ENCODE measurements at regions not wholly inside any gene's neighbourhood (a gene's known extent, or its start where the extent isn't known, plus 50 kb on each side); places are given as distances from the start of the nearest gene placed in this dataset.

- in situ Hi-C loops (cut with HindIII; ENCODE audit: low sequenced_read_pairs) = no loop called here
These were observed 337.5 kb upstream of the ADAMTSL1 start for GRCh38 chr9:18136354-18136994.

GRCh38 chr9:18137815-18138214 is 336.1 kb upstream of the ADAMTSL1 start:
- in situ Hi-C loops (cut with HindIII; ENCODE audit: low sequenced_read_pairs) = no loop called here

DNA sequence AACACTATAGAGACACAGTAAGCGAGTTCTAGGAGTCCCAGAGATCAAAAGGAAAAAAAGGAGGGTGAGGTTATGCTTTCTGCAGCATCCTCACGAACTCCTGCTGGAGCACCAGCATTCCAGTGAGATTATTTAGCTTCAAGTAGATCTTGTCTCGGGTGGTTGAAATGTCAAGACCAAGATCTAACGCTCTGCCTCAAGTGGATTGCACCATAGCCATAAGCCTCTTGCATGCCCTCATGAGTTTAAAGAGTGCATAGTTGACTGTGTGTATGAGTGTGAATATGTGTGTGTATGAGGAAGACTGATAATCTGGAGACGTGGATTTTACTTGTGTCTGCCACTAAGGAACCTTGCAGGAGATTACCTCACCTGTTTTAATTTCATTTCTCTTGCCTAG is 335.3 kb upstream of the ADAMTSL1 start:
- in situ Hi-C loops (cut with HindIII; ENCODE audit: low sequenced_read_pairs) = no loop called here

DNA sequence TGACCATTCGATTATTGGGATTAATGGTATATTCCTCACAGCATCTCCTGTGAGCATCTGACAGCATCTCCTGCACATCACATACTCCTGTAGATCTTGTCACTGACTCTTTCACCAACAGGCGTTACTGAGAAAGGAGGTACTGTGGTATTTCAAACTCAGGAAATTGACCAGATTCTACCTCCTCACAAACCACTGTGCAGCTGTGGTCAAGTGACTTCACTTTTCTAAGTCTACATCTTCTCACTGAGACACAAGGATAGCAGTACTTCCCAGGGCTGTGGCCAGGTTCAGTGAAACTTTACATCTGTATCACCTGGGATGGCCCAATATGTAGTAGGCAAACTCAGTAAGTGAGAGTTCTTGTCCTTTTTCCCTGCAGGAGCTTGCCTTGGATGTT is 332.3 kb upstream of the ADAMTSL1 start:
- in situ Hi-C loops (cut with HindIII; ENCODE audit: low sequenced_read_pairs) = no loop called here

- in situ Hi-C loops (cut with HindIII; ENCODE audit: low sequenced_read_pairs) = no loop called here
These were observed 330.7 kb upstream of the ADAMTSL1 start for GRCh38 chr9:18143073-18143745.

DNA sequence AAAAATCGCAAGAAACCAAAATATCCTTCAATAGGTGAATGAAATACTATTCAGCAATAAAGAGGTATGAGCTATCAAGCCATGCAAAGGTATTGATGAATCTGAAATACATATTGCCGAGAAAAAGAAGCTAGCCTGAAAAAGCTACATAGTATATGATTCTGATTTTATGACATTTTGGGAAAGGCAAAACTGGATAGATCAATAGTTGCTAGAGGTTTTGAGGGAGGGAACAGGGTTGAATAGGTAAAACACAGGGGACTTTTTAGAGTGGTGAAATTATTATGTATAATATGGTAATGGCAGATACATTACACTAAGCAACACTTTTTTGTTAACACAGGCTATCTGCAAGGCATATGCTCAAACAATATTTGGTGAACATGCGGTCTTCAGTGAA is 327.6 kb upstream of the ADAMTSL1 start:
- in situ Hi-C loops (cut with HindIII; ENCODE audit: low sequenced_read_pairs) = no loop called here

- in situ Hi-C loops (cut with HindIII; ENCODE audit: low sequenced_read_pairs) = no loop called here
These were observed 324.4 kb upstream of the ADAMTSL1 start for GRCh38 chr9:18149471-18150011.

GRCh38 chr9:18154661-18155060 is 319.3 kb upstream of the ADAMTSL1 start:
- in situ Hi-C loops (cut with HindIII; ENCODE audit: low sequenced_read_pairs) = loop anchor here (5.0 kb wide), 1 partner anchor 38 kb away; no protein-coding TSS in a partner anchor

- in situ Hi-C loops (cut with HindIII; ENCODE audit: low sequenced_read_pairs) = loop anchor here (5.0 kb wide), 1 partner anchor 33 kb away; no protein-coding TSS in a partner anchor
These were observed 314.7 kb upstream of the ADAMTSL1 start for GRCh38 chr9:18159254-18159653.

DNA sequence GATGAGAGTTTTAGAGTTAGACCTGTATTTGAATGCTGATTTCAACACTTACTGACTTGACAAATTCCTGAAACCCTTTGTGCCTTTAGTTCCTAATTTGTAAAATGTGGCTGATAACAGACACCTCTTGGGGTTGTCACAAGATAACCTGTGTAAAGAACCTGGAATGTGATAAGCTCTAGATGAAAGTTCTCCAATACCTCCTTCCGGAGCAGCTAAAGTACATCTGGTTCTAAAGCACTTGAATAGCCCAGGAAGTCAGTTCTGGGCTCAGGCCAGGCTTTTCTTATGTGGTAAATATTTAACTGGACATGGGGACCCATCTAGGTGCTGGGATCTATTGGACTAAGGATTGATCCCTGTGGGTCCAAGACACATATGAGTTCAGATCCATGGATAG is 310.8 kb upstream of the ADAMTSL1 start:
- in situ Hi-C loops (cut with HindIII; ENCODE audit: low sequenced_read_pairs) = no loop called here

DNA sequence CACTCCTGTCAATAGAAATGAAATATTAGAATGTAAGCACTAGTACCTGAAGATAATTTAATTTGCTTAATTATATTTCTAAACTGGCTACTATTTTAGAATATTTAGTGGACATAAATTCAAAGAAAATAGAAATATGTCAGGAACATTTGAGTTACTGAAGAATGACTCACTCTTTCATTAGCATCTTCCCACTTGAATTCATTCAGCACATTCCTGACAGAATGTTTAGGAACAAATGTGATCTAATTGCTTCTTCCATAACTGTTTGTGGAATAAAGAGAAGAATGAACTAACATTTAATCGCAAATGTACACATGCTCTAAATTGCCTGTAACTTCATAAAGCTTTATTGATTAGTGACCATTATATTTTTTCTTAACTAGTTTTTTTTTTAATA is 306.2 kb upstream of the ADAMTSL1 start:
- in situ Hi-C loops (cut with HindIII; ENCODE audit: low sequenced_read_pairs) = no loop called here

DNA sequence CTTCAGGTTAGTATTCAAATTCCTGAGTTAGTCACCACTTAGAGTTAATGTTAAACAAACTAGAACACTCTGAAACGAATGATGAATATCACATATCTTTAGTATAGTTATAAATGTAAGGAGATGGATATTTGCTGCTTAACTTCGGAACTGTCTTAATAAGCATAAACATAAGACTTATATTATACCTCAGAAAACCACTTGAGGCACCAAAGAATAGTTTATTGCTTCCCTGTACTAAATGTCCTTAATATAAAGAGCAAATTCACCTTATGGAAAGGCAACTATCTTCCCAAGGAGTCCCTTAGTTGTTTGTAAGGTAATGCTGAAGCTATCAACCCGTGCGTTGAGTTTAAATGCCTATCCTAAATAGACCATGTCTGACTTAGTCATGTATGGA is 300.0 kb upstream of the ADAMTSL1 start:
- in situ Hi-C loops (cut with HindIII; ENCODE audit: low sequenced_read_pairs) = no loop called here

- in situ Hi-C loops (cut with HindIII; ENCODE audit: low sequenced_read_pairs) = no loop called here
These were observed 291.3 kb upstream of the ADAMTSL1 start for GRCh38 chr9:18182636-18183035.

- in situ Hi-C loops (cut with HindIII; ENCODE audit: low sequenced_read_pairs) = no loop called here
These were observed 290.0 kb upstream of the ADAMTSL1 start for GRCh38 chr9:18183974-18184373.

DNA sequence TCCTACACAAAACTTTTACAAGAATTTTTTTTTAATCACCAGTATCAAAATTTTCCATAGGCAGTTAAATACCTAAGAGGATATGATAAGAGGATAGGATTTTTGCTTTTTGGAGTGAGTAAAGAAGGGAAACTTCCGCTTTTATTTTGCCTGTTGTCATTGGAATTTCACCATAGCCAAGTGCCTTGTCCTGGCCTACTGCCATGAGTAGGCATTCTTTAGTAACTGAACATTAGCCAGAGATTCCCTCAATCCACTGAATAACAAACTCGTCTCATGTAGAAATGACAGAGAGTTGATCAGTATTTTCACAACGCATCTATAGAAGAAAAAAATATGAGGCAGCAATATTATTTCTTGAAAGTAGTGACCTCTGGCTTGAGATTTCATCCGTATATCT is 289.6 kb upstream of the ADAMTSL1 start:
- in situ Hi-C loops (cut with HindIII; ENCODE audit: low sequenced_read_pairs) = no loop called here

DNA sequence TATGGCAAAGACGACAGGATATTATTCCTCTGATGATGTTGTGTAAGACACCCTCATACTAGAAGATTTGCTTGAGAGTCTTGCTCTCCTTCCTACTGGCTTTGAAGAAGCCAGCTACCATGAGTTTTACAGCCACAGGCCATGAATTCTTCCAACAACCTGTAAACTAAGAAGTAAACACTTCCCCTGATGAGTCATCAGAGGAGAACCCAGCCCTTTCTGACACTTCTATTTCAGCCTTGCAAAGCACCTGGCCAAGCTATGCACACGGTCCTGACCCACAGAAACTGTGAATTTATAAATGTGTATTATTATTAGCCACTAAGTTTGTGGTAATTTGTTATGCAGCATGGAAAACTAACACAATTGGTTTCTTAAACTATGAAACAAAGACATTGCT is 288.8 kb upstream of the ADAMTSL1 start:
- in situ Hi-C loops (cut with HindIII; ENCODE audit: low sequenced_read_pairs) = no loop called here

DNA sequence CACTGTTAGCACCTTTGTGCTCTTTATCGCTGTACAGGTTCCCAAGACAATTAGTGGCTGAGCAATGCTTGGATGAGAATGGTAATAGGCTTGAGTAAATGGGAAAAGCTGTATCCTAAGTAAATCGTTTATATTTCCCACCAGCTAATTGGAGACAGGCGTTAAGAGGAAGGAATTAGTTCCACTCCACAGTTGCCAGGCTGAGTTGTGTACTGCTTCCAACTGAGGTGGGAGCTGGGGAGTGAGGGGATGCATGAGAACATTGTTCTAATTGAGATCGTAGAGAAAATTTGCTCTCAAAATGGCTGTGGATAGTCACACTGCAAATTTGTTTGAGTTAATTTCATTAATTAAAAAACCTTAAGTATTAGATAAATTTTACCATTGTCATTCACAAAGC is 285.0 kb upstream of the ADAMTSL1 start:
- in situ Hi-C loops (cut with HindIII; ENCODE audit: low sequenced_read_pairs) = no loop called here

DNA sequence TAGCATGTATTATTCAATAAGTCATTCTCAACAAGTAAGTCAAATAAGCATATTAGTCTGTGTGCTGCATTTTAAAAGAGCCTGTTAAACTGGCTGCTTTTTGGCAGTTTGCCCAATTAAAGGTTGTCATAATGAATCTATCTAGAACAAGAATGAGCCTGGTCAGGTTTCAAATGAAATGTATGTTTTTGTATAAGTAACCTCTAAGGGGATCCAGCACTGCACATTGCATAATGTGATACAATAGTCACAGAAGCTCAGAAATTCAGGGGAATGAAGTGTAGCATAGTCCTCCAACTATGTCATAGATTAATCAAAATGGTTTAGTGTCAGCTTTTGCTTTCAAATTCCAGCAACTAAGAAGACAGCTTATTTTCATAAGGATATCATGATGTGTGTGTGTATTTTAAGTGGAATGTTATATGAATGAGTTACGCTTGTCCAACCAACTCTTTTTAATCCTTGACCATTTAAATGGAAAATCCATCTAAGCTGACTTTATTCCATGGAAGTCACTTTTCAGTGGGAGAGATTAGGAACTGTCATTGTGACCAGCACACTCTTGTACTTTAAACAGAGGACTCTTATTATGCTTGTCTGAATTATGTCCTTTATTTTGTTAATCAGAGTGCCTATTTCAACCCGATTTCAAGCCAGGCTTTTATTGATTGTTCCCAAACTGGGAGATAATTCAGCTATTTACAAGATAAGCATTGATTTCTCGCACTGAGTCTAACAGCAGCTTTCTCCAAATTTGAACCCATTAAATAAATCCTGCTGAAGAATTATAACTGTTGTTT is 283.9 kb upstream of the ADAMTSL1 start:
- in situ Hi-C loops (cut with HindIII; ENCODE audit: low sequenced_read_pairs) = loop anchor here (5.0 kb wide), 1 partner anchor 33 kb away; no protein-coding TSS in a partner anchor

DNA sequence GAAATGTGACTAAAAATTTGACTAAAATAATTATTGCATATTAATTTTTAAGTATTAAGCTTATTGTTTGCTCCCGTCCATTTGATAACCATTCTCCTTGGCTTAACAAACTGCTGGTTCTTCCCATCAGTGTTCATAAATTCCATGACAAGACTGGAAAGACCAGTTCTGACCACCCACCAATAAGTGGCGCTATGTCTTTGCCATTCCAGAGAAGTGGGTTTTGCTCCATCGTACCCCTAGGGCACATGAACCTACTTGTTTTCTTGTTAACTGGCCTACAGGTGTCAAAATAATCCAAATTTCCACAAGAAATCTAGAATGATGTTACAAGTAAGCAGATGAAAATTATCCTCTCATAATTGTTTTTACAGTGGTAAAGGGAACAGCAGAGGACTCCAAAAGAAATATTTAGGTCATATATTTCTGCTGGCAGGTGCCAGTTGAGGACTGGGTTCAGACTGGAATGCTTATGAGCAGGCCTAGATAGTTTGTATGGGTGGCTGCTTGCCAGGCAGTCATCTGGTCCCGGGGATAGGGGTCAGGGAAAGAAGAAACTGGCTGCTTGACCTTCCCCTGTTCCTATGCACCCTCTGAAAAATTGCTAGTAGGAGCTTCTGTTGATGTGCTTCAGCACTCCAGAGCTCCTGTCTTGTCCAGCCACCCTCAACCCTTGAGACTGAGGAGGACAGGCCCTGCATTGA is 283.1 kb upstream of the ADAMTSL1 start:
- in situ Hi-C loops (cut with HindIII; ENCODE audit: low sequenced_read_pairs) = loop anchor here (5.0 kb wide), 1 partner anchor 34 kb away; no protein-coding TSS in a partner anchor

DNA sequence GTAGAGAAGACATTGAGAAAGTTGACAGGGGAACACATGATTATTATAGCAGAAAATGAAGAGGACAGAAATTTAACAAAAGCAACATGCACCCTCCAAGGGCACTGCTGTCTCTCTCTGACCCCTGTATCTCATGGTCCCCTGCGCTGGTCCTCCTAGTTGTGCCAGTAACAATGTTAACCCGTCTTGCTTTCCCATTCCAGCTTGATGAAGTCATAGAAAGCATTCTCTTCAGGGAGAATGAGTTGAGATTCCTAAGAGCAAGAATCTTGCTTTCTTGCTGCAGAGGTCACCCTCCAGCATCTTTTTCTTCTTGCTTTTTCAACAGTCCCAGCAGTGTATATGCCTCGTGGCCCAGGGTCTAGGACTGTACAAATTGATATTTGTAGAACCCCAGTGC is 279.6 kb upstream of the ADAMTSL1 start:
- in situ Hi-C loops (cut with HindIII; ENCODE audit: low sequenced_read_pairs) = loop anchor here (5.0 kb wide), 1 partner anchor 37 kb away; no protein-coding TSS in a partner anchor

- in situ Hi-C loops (cut with HindIII; ENCODE audit: low sequenced_read_pairs) = no loop called here
These were observed 278.7 kb upstream of the ADAMTSL1 start for GRCh38 chr9:18195223-18195622.
